ENCODE measurements at regions not wholly inside any gene's neighbourhood (a gene's known extent, or its start where the extent isn't known, plus 50 kb on each side); places are given as distances from the start of the nearest gene placed in this dataset.

DNA sequence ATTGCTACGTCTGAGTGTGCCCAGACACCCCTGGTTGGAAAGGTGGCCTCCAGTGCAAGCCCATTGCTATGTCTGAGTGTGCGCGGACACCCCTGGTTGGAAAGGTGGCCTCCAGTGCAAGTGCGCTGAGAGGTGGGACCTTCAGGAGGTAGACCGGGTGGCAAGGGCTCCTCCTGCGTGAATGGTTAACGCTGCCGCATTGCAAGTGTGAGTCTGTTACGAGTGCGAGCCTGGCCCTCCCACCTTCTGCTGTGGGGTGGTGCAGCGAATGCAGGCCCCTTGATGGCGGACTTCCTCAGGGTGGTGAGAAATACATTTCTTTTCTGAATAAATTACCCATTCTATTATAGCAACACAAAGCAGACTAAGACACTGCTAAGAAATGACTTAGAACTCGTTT, 208.8 kb downstream of the DLL1 start:
- Histone ChIP-seq H3K9me3 (ENCODE audit: control extremely low read depth in 1 of 5, control insufficient read depth in 4 of 5, insufficient read depth in 2 of 5, low read depth in 1 of 5, low read length in 4 of 5) (no peaks in the 10 kb centered on the region), H3K4me3 (ENCODE audit: control insufficient read depth in 1 of 7, extremely low read depth in 1 of 7, insufficient read depth in 4 of 7, low read depth in 2 of 7, low read length in 6 of 7) (no peak overlapping the region), H3K27me3 (replicated peaks in 2 of 5; ENCODE audit: control insufficient read depth in 4 of 5, insufficient read depth in 5 of 5, low read length in 4 of 5) (peaks cover 0 to 8% (median 0%) of the 10 kb centered on the region in 5 experiments), H3K36me3 (ENCODE audit: control insufficient read depth in 4 of 4, insufficient read depth in 4 of 4, low read length in 3 of 4) (no peaks in the 10 kb centered on the region), H3K27ac (ENCODE audit: insufficient read depth in 1 of 2, low read depth in 1 of 2, low read length in 2 of 2, poor library complexity in 1 of 2, severe bottlenecking in 2 of 2) (no peak overlapping the region), H3K4me1 (ENCODE audit: control extremely low read depth in 1 of 4, control insufficient read depth in 4 of 4, insufficient read depth in 4 of 4, low read length in 3 of 4) (peaks cover 0 to 15% (median 4%) of the 10 kb centered on the region in 4 experiments)
- DNase-seq = no peak
- WGBS (ENCODE audit: insufficient coverage) = 98% methylated on average over 6 of the region's 13 CpGs
- CTCF ChIA-PET = no interaction called here
- POLR2A ChIA-PET = no interaction called here

DNA sequence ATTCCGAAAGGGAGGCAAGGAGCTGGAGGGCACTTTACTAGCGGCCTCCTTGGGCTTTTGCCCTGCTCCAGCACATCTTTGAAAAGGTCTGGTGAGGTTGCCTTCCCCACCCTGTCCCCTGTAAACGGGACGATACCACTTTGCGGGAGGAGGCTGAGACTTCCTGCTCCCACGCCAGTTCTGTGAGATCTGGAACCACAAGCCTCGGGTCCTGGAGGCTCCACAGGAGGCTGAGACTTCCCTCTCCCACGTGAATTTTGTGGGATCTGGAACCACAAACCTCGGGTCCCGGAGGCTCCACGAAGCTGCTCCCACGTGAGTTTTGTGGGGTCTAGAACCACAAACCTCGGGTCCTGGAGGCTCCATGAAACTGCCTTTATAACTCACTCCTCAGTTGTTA, 209.3 kb downstream of the DLL1 start:
- 67% methylated on average over 13 of the region's 13 CpGs for WGBS (ENCODE audit: insufficient coverage)
- Histone ChIP-seq H3K4me3 (ENCODE audit: control insufficient read depth in 1 of 7, extremely low read depth in 1 of 7, insufficient read depth in 4 of 7, low read depth in 2 of 7, low read length in 6 of 7) (no peak overlapping the region), H3K9me3 (ENCODE audit: control extremely low read depth in 1 of 5, control insufficient read depth in 4 of 5, insufficient read depth in 2 of 5, low read depth in 1 of 5, low read length in 4 of 5) (no peaks in the 10 kb centered on the region), H3K27me3 (replicated peaks in 2 of 5; ENCODE audit: control insufficient read depth in 4 of 5, insufficient read depth in 5 of 5, low read length in 4 of 5) (peaks cover 0 to 8% (median 0%) of the 10 kb centered on the region in 5 experiments), H3K36me3 (ENCODE audit: control insufficient read depth in 4 of 4, insufficient read depth in 4 of 4, low read length in 3 of 4) (no peaks in the 10 kb centered on the region), H3K4me1 (ENCODE audit: control extremely low read depth in 1 of 4, control insufficient read depth in 4 of 4, insufficient read depth in 4 of 4, low read length in 3 of 4) (peaks cover 0 to 15% (median 4%) of the 10 kb centered on the region in 4 experiments), H3K27ac (ENCODE audit: insufficient read depth in 1 of 2, low read depth in 1 of 2, low read length in 2 of 2, poor library complexity in 1 of 2, severe bottlenecking in 2 of 2) (no peak overlapping the region)
- CTCF ChIA-PET = no interaction called here
- no peak for DNase-seq
- POLR2A ChIA-PET = no interaction called here

DNA sequence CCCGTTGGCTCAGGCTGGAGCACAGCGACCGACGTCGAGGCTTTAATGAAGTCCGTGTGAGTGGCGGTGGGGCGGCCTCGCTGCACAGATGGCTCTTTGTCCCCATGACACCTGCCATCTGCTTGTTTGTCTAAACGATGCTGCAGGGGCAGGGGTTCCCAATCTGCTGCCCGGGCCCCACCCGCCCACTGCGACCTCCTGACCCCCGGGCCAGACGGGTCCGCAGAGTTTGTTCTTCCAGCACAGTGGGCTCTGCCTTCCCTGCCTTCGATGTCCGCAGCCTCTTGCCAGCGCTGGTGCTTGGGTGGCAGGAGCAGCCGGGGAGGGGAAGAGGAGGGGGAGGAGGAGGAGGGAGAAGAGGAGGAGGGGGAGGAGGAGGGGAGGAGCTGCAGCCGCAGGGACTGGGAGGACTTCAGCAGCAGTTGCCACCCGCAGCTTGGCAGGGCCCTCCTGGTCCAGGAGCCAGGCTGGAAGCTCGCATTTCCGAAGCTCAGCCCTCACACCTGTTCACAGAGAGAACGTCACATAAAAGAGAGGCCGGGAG, 210.0 kb downstream of the DLL1 start:
- ChIA-PET POLR2A (no interaction called here), CTCF (no interaction called here)
- Histone ChIP-seq H3K4me1 (ENCODE audit: control extremely low read depth in 1 of 4, control insufficient read depth in 4 of 4, insufficient read depth in 4 of 4, low read length in 3 of 4) (peaks cover 0 to 15% (median 4%) of the 10 kb centered on the region in 4 experiments), H3K4me3 (ENCODE audit: control insufficient read depth in 1 of 7, extremely low read depth in 1 of 7, insufficient read depth in 4 of 7, low read depth in 2 of 7, low read length in 6 of 7) (no peak overlapping the region), H3K27me3 (replicated peaks in 2 of 5; ENCODE audit: control insufficient read depth in 4 of 5, insufficient read depth in 5 of 5, low read length in 4 of 5) (peaks cover 0 to 8% (median 0%) of the 10 kb centered on the region in 5 experiments), H3K27ac (ENCODE audit: insufficient read depth in 1 of 2, low read depth in 1 of 2, low read length in 2 of 2, poor library complexity in 1 of 2, severe bottlenecking in 2 of 2) (no peak overlapping the region), H3K9me3 (ENCODE audit: control extremely low read depth in 1 of 5, control insufficient read depth in 4 of 5, insufficient read depth in 2 of 5, low read depth in 1 of 5, low read length in 4 of 5) (no peaks in the 10 kb centered on the region), H3K36me3 (ENCODE audit: control insufficient read depth in 4 of 4, insufficient read depth in 4 of 4, low read length in 3 of 4) (no peaks in the 10 kb centered on the region)
- 89% methylated on average over 16 of the region's 26 CpGs for WGBS (ENCODE audit: insufficient coverage)
- no peak for DNase-seq

DNA sequence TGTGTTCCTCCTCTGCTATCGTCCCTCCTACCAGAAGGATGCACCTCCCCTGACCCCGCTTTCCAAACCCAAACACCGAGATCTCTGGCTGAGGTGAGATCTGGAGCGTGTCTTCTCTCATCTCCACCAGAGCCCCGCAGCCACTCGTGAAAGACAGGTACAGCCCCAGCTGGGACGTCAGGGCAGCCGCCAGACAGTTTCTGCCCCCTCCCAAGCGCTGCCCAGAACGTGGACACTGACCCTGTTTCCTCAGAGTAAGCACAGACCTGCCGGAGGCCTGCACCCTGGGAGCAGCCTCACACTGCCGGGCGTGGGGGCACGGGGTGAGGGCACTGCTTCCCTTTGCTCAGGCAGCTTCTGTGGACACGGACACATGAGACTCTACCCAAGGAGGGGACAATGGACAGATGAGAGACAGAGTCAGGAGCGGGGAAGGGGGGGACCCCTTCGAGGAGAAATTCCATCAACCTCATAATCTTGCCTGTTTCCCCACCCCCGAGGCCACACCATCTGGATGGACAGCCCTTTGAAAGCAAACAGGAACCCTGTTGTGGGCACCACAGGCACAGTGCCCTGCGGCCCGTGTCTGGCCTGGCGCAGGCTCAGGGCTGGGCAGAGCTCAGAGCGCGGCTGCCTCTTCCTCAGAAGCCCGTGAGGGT, 210.6 kb downstream of the DLL1 start:
- CTCF ChIA-PET = no interaction called here
- POLR2A ChIA-PET = no interaction called here
- H3K9me3 ChIP-seq (ENCODE audit: control extremely low read depth in 1 of 5, control insufficient read depth in 4 of 5, insufficient read depth in 2 of 5, low read depth in 1 of 5, low read length in 4 of 5) = no peaks in the 10 kb centered on the region

DNA sequence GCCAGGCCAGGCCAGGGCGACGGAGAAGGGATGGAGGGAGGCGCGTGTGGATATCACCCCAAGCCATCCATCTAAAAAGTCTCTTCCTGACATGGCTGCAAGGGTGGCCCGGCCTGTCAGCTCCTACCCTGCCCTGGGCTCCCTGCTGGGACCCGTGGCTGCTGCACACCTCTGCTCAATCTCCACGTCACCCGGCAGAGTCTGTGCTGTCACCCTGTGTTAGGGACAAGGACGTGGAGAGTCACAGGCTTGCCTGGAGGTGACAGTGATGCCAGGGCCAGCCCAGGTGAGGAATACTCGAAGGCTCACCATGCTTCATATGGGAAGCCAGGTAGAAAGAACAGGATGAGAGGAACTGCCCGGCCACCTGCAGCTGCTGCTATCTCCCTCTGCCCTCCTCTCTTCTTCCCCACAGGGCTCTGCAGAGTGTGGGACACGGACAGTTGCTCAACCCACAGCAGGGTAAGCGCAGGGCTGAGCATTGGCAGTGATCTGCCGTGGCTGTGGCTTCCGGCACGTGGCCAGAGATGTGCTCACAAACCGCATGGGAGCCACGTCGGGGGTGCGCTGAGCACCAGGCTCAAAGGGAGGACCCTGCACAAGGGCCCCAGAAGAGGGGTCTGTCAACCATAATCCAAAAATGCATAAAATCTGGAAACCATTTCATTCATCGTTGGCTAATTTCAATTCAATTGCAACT, 214.3 kb downstream of the DLL1 start:
- no peaks in the 10 kb centered on the region for H3K36me3 ChIP-seq (ENCODE audit: control insufficient read depth in 4 of 4, insufficient read depth in 4 of 4, low read length in 3 of 4)
- ChIA-PET CTCF (no interaction called here), POLR2A (no interaction called here)
- no peak overlapping the region for H3K4me3 ChIP-seq (ENCODE audit: control insufficient read depth in 1 of 7, extremely low read depth in 1 of 7, insufficient read depth in 4 of 7, low read depth in 2 of 7, low read length in 6 of 7)
- H3K4me1 ChIP-seq (ENCODE audit: control extremely low read depth in 1 of 4, control insufficient read depth in 4 of 4, insufficient read depth in 4 of 4, low read length in 3 of 4) = peaks cover 0 to 4% (median 0%) of the 10 kb centered on the region in 4 experiments
- no peak overlapping the region for H3K27ac ChIP-seq (ENCODE audit: insufficient read depth in 1 of 2, low read depth in 1 of 2, low read length in 2 of 2, poor library complexity in 1 of 2, severe bottlenecking in 2 of 2)
- WGBS (ENCODE audit: insufficient coverage) = 95% methylated on average over 19 of the region's 21 CpGs
- H3K27me3 ChIP-seq (replicated peaks in 2 of 5; ENCODE audit: control insufficient read depth in 4 of 5, insufficient read depth in 5 of 5, low read length in 4 of 5) = peaks cover 0 to 7% (median 0%) of the 10 kb centered on the region in 5 experiments
- no peak for DNase-seq
- no peaks in the 10 kb centered on the region for H3K9me3 ChIP-seq (ENCODE audit: control extremely low read depth in 1 of 5, control insufficient read depth in 4 of 5, insufficient read depth in 2 of 5, low read depth in 1 of 5, low read length in 4 of 5)

More for the DNA sequence above, 210.6 kb downstream of the DLL1 start:
- Histone ChIP-seq H3K36me3 (ENCODE audit: control insufficient read depth in 4 of 4, insufficient read depth in 4 of 4, low read length in 3 of 4) (no peaks in the 10 kb centered on the region), H3K4me1 (ENCODE audit: control extremely low read depth in 1 of 4, control insufficient read depth in 4 of 4, insufficient read depth in 4 of 4, low read length in 3 of 4) (peaks cover 0 to 15% (median 4%) of the 10 kb centered on the region in 4 experiments), H3K27ac (ENCODE audit: insufficient read depth in 1 of 2, low read depth in 1 of 2, low read length in 2 of 2, poor library complexity in 1 of 2, severe bottlenecking in 2 of 2) (no peak overlapping the region), H3K4me3 (ENCODE audit: control insufficient read depth in 1 of 7, extremely low read depth in 1 of 7, insufficient read depth in 4 of 7, low read depth in 2 of 7, low read length in 6 of 7) (no peak overlapping the region), H3K27me3 (replicated peaks in 2 of 5; ENCODE audit: control insufficient read depth in 4 of 5, insufficient read depth in 5 of 5, low read length in 4 of 5) (peaks cover 0 to 8% (median 0%) of the 10 kb centered on the region in 5 experiments)
- 86% methylated on average over 21 of the region's 24 CpGs for WGBS (ENCODE audit: insufficient coverage)
- DNase-seq = no peak

DNA sequence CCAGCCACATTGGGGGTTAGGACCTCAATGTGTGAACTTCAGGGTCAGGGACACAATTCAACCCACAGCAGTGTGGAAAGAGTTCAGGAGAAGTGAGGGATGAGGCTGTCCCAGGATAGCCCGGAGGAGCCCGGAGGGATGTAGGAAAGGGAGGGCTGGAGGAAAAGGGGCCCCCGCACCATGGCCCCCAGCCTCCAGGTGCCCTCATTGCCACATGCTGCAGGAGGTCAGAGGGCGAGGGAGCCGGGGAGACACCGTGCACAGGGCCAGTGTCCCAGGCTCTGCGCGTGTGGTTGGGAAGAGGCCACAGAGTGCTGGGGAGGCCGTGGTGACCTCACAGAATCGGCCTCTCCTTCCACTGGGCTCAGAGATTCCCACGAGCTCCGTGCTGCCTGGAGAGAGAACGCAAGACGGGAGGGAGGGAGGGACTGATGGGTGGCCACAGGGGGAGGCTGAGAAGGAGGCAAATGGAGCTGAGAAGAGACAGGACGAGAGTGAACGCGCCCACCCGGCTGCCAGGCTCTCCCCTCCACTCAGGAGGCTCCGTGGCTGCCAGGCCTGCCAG, 215.1 kb downstream of the DLL1 start:
- CTCF ChIA-PET = no interaction called here
- WGBS (ENCODE audit: insufficient coverage) = 89% methylated on average over 16 of the region's 19 CpGs
- peaks cover 0 to 3% (median 0%) of the 10 kb centered on the region in 5 experiments for H3K27me3 ChIP-seq (replicated peaks in 2 of 5; ENCODE audit: control insufficient read depth in 4 of 5, insufficient read depth in 5 of 5, low read length in 4 of 5)
- H3K4me1 ChIP-seq (ENCODE audit: control extremely low read depth in 1 of 4, control insufficient read depth in 4 of 4, insufficient read depth in 4 of 4, low read length in 3 of 4) = no peaks in the 10 kb centered on the region
- POLR2A ChIA-PET = no interaction called here
- no peak for DNase-seq
- H3K9me3 ChIP-seq (ENCODE audit: control extremely low read depth in 1 of 5, control insufficient read depth in 4 of 5, insufficient read depth in 2 of 5, low read depth in 1 of 5, low read length in 4 of 5) = peaks cover 0 to 2% (median 0%) of the 10 kb centered on the region in 5 experiments
- H3K4me3 ChIP-seq (ENCODE audit: control insufficient read depth in 1 of 7, extremely low read depth in 1 of 7, insufficient read depth in 4 of 7, low read depth in 2 of 7, low read length in 6 of 7) = no peak overlapping the region
- H3K27ac ChIP-seq (ENCODE audit: insufficient read depth in 1 of 2, low read depth in 1 of 2, low read length in 2 of 2, poor library complexity in 1 of 2, severe bottlenecking in 2 of 2) = no peak overlapping the region
- H3K36me3 ChIP-seq (ENCODE audit: control insufficient read depth in 4 of 4, insufficient read depth in 4 of 4, low read length in 3 of 4) = no peaks in the 10 kb centered on the region

DNA sequence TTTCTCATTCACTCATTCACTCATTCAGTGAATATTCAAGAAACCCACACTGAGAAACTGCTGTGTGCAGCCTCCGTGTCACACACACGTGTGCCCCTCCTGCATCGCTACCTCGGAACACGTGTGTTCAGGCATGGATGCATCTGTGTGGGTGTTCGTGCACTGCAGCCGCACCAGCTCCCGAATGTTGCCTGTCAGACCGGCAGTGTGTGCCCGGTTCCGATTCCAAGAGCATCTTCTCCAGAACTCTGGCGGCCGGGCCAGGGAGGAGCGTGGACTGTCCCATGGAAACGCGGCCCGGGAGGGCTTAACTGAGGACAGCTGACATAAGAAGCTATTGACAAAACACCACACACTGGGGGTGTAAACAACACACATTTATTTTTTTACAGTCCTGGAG, 216.0 kb downstream of the DLL1 start:
- no peaks in the 10 kb centered on the region for H3K4me1 ChIP-seq (ENCODE audit: control extremely low read depth in 1 of 4, control insufficient read depth in 4 of 4, insufficient read depth in 4 of 4, low read length in 3 of 4)
- ChIA-PET POLR2A (no interaction called here), CTCF (no interaction called here)
- no peaks in the 10 kb centered on the region for H3K36me3 ChIP-seq (ENCODE audit: control insufficient read depth in 4 of 4, insufficient read depth in 4 of 4, low read length in 3 of 4)
- no peaks in the 10 kb centered on the region for H3K27me3 ChIP-seq (replicated peaks in 2 of 5; ENCODE audit: control insufficient read depth in 4 of 5, insufficient read depth in 5 of 5, low read length in 4 of 5)
- no peak overlapping the region for H3K4me3 ChIP-seq (ENCODE audit: control insufficient read depth in 1 of 7, extremely low read depth in 1 of 7, insufficient read depth in 4 of 7, low read depth in 2 of 7, low read length in 6 of 7)
- no peak overlapping the region for H3K27ac ChIP-seq (ENCODE audit: insufficient read depth in 1 of 2, low read depth in 1 of 2, low read length in 2 of 2, poor library complexity in 1 of 2, severe bottlenecking in 2 of 2)
- DNase-seq = no peak
- WGBS (ENCODE audit: insufficient coverage) = 97% methylated on average over 14 of the region's 17 CpGs
- H3K9me3 ChIP-seq (ENCODE audit: control extremely low read depth in 1 of 5, control insufficient read depth in 4 of 5, insufficient read depth in 2 of 5, low read depth in 1 of 5, low read length in 4 of 5) = peaks cover 0 to 4% (median 0%) of the 10 kb centered on the region in 5 experiments
